Endothelial cell of umbilical vein (primary cell): ENCODE measurements at regions not wholly inside any gene's neighbourhood (a gene's known extent, or its start where the extent isn't known, plus 50 kb on each side); places are given as distances from the start of the nearest gene placed in this dataset.

Experiments
- BruUV-seq: library from RNA; stranded (reverse); fragments of 400-500 nt; replicated peaks from 2 replicates; lab custom pipeline; 2021; lab: Mats Ljungman, UMichigan
- CTCF ChIA-PET: fragments of 300-600, 350-600 bp; sonication (Branson Sonifier 250); formaldehyde crosslinking; loops from one replicate; lab custom pipeline; 2021; ENCODE audit warnings: antibody characterized with exemption, inconsistent platforms; lab: Charles Lee
- POLR2A ChIA-PET: fragments of 300-600, 350-600 bp; sonication (Branson Sonifier 250); formaldehyde crosslinking; loops from one replicate; lab custom pipeline; 2021; ENCODE audit warnings: antibody characterized with exemption, inconsistent platforms; lab: Charles Lee
- DNase-seq: peaks from one replicate; pipeline ENCODE4 v3.0.0-alpha.2; 2011; ENCODE audit warnings: low read depth, low spot score
- FAIRE-seq: peaks from 2 replicates; lab custom pipeline; 2011; peaks lifted over from hg19 to GRCh38; lab: Jason Lieb, UNC
- H2AFZ ChIP-seq: 2 replicates; pipeline ENCODE4 v1.6.0; 2012; ENCODE audit warnings: low read depth, low read length, control low read depth, inconsistent platforms
- H3K27ac ChIP-seq: 2 replicates; pipeline ENCODE4 v1.5.1; 2011; ENCODE audit warnings: low read depth, mild to moderate bottlenecking, control low read depth, low read length, moderate library complexity; ENCODE audit not compliant: insufficient read depth
- H3K27me3 ChIP-seq, 2 experiments: 2 replicates each; pipeline versions ENCODE4 v1.6.0 to v1.6.1; 2011; ENCODE audit warnings: low read length in 2 of 2, mixed read lengths in 1 of 2; ENCODE audit not compliant: control insufficient read depth in 2 of 2, insufficient read depth in 2 of 2
- H3K36me3 ChIP-seq, 2 experiments: 2 replicates in 1 of 2; 3 replicates in 1 of 2; pipeline ENCODE4 v1.5.1; 2011; ENCODE audit warnings: low read length in 2 of 2, mild to moderate bottlenecking in 1 of 2, moderate library complexity in 1 of 2; ENCODE audit not compliant: control insufficient read depth in 2 of 2, insufficient read depth in 2 of 2; ENCODE audit errors: extremely low read depth in 1 of 2
- H3K4me1 ChIP-seq: 3 replicates; pipeline ENCODE4 v1.5.1; 2011; ENCODE audit warnings: mild to moderate bottlenecking, low read length; ENCODE audit not compliant: control insufficient read depth, insufficient read depth; ENCODE audit errors: extremely low read depth
- H3K4me2 ChIP-seq: 2 replicates; pipeline ENCODE4 v1.6.1; 2011; ENCODE audit warnings: low read length, control low read depth, mixed read lengths; ENCODE audit not compliant: insufficient read depth
- H3K4me3 ChIP-seq, 3 experiments: fragments of 200-600 bp in 1 of 3; sonication (generic), shearing (Covaris generic) in 1 of 3; replicated peaks in 1 of 3; 2 replicates each; pipeline ENCODE4 v1.5.1; 2011 to 2016; ENCODE audit warnings: control low read depth in 3 of 3, low read length in 3 of 3, mild to moderate bottlenecking in 2 of 3, inconsistent platforms in 1 of 3, low read depth in 1 of 3, moderate library complexity in 1 of 3; ENCODE audit not compliant: insufficient read depth in 1 of 3
- H3K79me2 ChIP-seq: 2 replicates; pipeline ENCODE4 v1.6.0; 2012; ENCODE audit warnings: low read length, inconsistent platforms; ENCODE audit not compliant: control insufficient read depth, insufficient read depth
- H3K9ac ChIP-seq: replicated peaks from 2 replicates; pipeline ENCODE3; 2011; ENCODE audit warnings: low read length, control low read depth; ENCODE audit not compliant: insufficient read depth; ENCODE audit errors: extremely low read depth
- H3K9me1 ChIP-seq: replicated peaks from 3 replicates; pipeline ENCODE4 v1.6.0; 2011; ENCODE audit warnings: mild to moderate bottlenecking, low read length; ENCODE audit not compliant: control insufficient read depth, insufficient read depth; ENCODE audit errors: extremely low read depth
- H3K9me3 ChIP-seq: replicated peaks from 2 replicates; pipeline ENCODE4 v1.5.1; 2012; ENCODE audit warnings: low read length, inconsistent platforms; ENCODE audit not compliant: control insufficient read depth, insufficient read depth
- H4K20me1 ChIP-seq: replicated peaks from 2 replicates; pipeline ENCODE3; 2011; ENCODE audit warnings: mild to moderate bottlenecking, low read length; ENCODE audit not compliant: control insufficient read depth, insufficient read depth; ENCODE audit errors: extremely low read depth
- CTCF ChIP-seq, 2 donors: IDR thresholded peaks; 1 replicate in 1 of 2; 2 replicates in 1 of 2; pipeline ENCODE4 v1.5.1; 2011; ENCODE audit warnings: low read length in 2 of 2, mild to moderate bottlenecking in 2 of 2, moderate library complexity in 2 of 2, control low read depth in 1 of 2, inconsistent platforms in 1 of 2, low read depth in 1 of 2; ENCODE audit not compliant: insufficient read depth in 1 of 2; ENCODE audit errors: extremely low read depth in 1 of 2
- EZH2 ChIP-seq: IDR thresholded peaks from 2 replicates; pipeline ENCODE4 v1.6.1; 2012; ENCODE audit warnings: borderline replicate concordance, low read depth, mild to moderate bottlenecking, moderate library complexity, low read length, inconsistent platforms; ENCODE audit not compliant: severe bottlenecking
- FOS ChIP-seq: IDR thresholded peaks from 2 replicates; pipeline ENCODE4 v1.6.1; 2011; ENCODE audit warnings: mild to moderate bottlenecking, low read length, moderate library complexity, borderline replicate concordance; ENCODE audit not compliant: insufficient read depth
- GATA2 ChIP-seq: IDR thresholded peaks from 2 replicates; pipeline ENCODE4 v1.7.0; 2011; ENCODE audit warnings: low read depth, mild to moderate bottlenecking, moderate library complexity, mixed read lengths, low read length; ENCODE audit not compliant: insufficient read length, insufficient read depth
- JUN ChIP-seq: IDR thresholded peaks from 2 replicates; pipeline ENCODE4 v1.6.1; 2011; ENCODE audit warnings: borderline replicate concordance, low read depth; ENCODE audit not compliant: insufficient read length, insufficient read depth
- MAX ChIP-seq: IDR thresholded peaks from 2 replicates; pipeline ENCODE4 v1.6.1; 2011; ENCODE audit not compliant: insufficient read depth, insufficient read length
- MYC ChIP-seq: IDR thresholded peaks from one replicate; pipeline ENCODE4 v1.6.1; 2011; ENCODE audit warnings: mild to moderate bottlenecking, low read depth, low read length
- POLR2A ChIP-seq: IDR thresholded peaks from 2 replicates; pipeline ENCODE4 v1.6.1; 2012; ENCODE audit warnings: low read depth, mild to moderate bottlenecking, control low read depth, low read length
- POLR2AphosphoS5 ChIP-seq: IDR thresholded peaks from 2 replicates; pipeline ENCODE4 v1.6.1; 2012; ENCODE audit warnings: low read depth, mild to moderate bottlenecking, control low read depth, low read length, moderate library complexity; ENCODE audit not compliant: insufficient read depth
- dilution Hi-C: fragments of 300-500 bp; cut with MboI; formaldehyde crosslinking; loops from one replicate; pipeline ENCODE4 v1.15.0; 2019; ENCODE audit warnings: low sequenced_read_pairs; ENCODE audit not compliant: extremely low pct_ligation_motif_present
- intact Hi-C: fragments of 100-400 bp; cut with micrococcal nuclease; formaldehyde crosslinking; loops from one replicate; pipeline ENCODE4 v1.10.0; 2022

DNA sequence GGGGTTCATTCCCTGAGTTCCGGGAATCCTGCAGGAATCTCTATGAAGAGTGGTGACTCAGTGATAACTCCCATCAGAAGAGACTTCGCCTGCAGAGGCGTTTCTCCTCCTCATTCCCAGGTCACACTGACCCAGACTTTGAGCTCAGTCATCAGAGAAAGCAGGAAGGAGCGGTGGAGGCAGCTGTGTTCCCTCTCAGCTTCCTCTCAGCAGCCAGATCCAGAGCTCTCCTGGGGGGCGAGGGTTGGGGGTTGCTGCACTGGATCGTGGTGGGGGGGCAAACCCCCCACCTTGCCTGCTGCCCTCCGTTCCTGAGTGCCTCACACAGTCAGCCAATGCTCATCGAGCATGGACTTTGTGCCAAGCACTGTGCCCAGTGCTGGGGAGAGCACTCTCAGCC, 271.2 kb downstream of the CBLN1 start:
- no peak for FAIRE-seq
- TF ChIP-seq POLR2AphosphoS5 (no peak), MYC (no peak), CTCF (IDR thresholded peaks at IDR 0.05; ENCODE audit: extremely low read depth in 1 of 2, insufficient read depth in 1 of 2, low read depth in 1 of 2, low read length in 2 of 2) (no peak), GATA2 (no peak), JUN (no peak), POLR2A (no peak), EZH2 (no peak), MAX (no peak), FOS (no peak)
- no peaks in the 10 kb centered on the region for H3K36me3 ChIP-seq
- no peaks in the 10 kb centered on the region for H3K9me3 ChIP-seq
- DNase-seq = no peak
- no peaks in the 10 kb centered on the region for H3K9me1 ChIP-seq
- no peak overlapping the region for H3K27ac ChIP-seq
- no peak overlapping the region for H3K9ac ChIP-seq
- H2AFZ ChIP-seq = no peak overlapping the region
- intact Hi-C loops (no loop called here), dilution Hi-C loops (no loop called here)
- H3K4me2 ChIP-seq = no peak overlapping the region
- ChIA-PET POLR2A (no interaction called here), CTCF (interaction anchor here (0.6 kb wide), 1 partner anchor 1933 kb away, joined by 4 read pairs; no protein-coding TSS in a partner anchor)
- no peak overlapping the region for H3K4me3 ChIP-seq
- H4K20me1 ChIP-seq = no peaks in the 10 kb centered on the region
- no peaks in the 10 kb centered on the region for H3K79me2 ChIP-seq
- H3K27me3 ChIP-seq = no peaks in the 10 kb centered on the region
- BruUV-seq = no TSS peak
- H3K4me1 ChIP-seq = no peaks in the 10 kb centered on the region
